Testis (tissue), 2 donors: ENCODE measurements at regions not wholly inside any gene's neighbourhood (a gene's known extent, or its start where the extent isn't known, plus 50 kb on each side); places are given as distances from the start of the nearest gene placed in this dataset.

Experiments
- CTCF ChIP-seq, 3 experiments: fragments of 450-650 bp in 2 of 3; fragments of 200-600 bp in 1 of 3; sonication (generic) in 1 of 3; IDR thresholded peaks; one replicate each; pipeline ENCODE4 v1.5.1; 2016 to 2019; ENCODE audit warnings: antibody characterized with exemption in 3 of 3, mild to moderate bottlenecking in 2 of 3, moderate library complexity in 1 of 3
- POLR2A ChIP-seq: fragments of 450-650 bp; IDR thresholded peaks from one replicate; pipeline ENCODE4 v1.6.1; 2017; ENCODE audit warnings: antibody characterized with exemption, mild to moderate bottlenecking, moderate library complexity

GRCh38 chr7:24392774-24393173, 108.8 kb downstream of the NPY start:
- TF ChIP-seq POLR2A (no peak), CTCF (IDR thresholded peaks at IDR 0.05) (no peak)
